ENCODE measurements at regions not wholly inside any gene's neighbourhood (a gene's known extent, or its start where the extent isn't known, plus 50 kb on each side); places are given as distances from the start of the nearest gene placed in this dataset.

DNA sequence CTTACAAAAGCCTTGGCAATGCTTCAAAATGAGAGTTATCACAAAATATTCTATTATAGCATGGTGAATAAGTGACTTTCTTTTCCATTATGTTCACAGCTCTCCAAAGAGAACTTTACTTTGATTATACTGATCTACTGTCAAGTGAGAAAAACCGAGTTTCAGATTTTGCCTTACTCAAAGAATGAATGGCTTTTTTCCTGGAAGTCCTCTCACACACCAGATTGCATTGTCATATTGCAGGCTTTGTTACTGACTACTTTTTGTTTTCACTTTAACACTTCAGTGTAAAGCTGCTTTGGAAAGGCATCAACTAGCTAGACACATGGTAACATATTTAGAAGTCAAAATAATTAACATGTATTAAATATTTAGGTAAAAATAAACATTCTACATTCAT is 765.2 kb upstream of the NUDT12 start:
- no peak overlapping the region for H3K9ac ChIP-seq
- no peak overlapping the region for H3K4me2 ChIP-seq
- CTCF ChIA-PET: no interaction called here
- H3K27ac ChIP-seq (ENCODE audit: low read depth in 2 of 2, low read length in 1 of 2): no peak overlapping the region
- WGBS (ENCODE audit: low lambda C conversion rate): 64% methylated on average over 1 of the region's 1 CpG
- H3K36me3 ChIP-seq (replicated peaks in 1 of 2; ENCODE audit: control insufficient read depth in 1 of 2, insufficient read depth in 2 of 2, low read length in 1 of 2): no peaks in the 10 kb centered on the region
- H3K9me3 ChIP-seq: no peaks in the 10 kb centered on the region
- H3K79me2 ChIP-seq (ENCODE audit: insufficient read depth): no peaks in the 10 kb centered on the region
- no peaks in the 10 kb centered on the region for H3K27me3 ChIP-seq (ENCODE audit: insufficient read depth)
- DNase-seq: no peak
- no peaks in the 10 kb centered on the region for H4K20me1 ChIP-seq (ENCODE audit: insufficient read depth)
- H3K9me2 ChIP-seq: peaks cover 4% of the 10 kb centered on the region; the same call in 1 of the 2 replicates
- POLR2A ChIA-PET: no interaction called here
- H3K4me1 ChIP-seq (ENCODE audit: control insufficient read depth in 1 of 2, insufficient read depth in 2 of 2, low read depth in 1 of 2, low read length in 1 of 2): no peaks in the 10 kb centered on the region; a peak in 1 of 4 replicates
- no peak for TF ChIP-seq GATA2 (CRISPR knock-in tag; IDR thresholded peaks at IDR 0.05)
- TF ChIP-seq TAF1 (IDR thresholded peaks at IDR 0.05; ENCODE audit: borderline replicate concordance, low read depth, low read length): no peak
- no peak for TF ChIP-seq RAD21 (IDR thresholded peaks at IDR 0.05; ENCODE audit: low read length)
- no peak for TF ChIP-seq EZH2phosphoT487 (IDR thresholded peaks at IDR 0.05; ENCODE audit: borderline replicate concordance, low read depth)
- TF ChIP-seq, protein P1, sequence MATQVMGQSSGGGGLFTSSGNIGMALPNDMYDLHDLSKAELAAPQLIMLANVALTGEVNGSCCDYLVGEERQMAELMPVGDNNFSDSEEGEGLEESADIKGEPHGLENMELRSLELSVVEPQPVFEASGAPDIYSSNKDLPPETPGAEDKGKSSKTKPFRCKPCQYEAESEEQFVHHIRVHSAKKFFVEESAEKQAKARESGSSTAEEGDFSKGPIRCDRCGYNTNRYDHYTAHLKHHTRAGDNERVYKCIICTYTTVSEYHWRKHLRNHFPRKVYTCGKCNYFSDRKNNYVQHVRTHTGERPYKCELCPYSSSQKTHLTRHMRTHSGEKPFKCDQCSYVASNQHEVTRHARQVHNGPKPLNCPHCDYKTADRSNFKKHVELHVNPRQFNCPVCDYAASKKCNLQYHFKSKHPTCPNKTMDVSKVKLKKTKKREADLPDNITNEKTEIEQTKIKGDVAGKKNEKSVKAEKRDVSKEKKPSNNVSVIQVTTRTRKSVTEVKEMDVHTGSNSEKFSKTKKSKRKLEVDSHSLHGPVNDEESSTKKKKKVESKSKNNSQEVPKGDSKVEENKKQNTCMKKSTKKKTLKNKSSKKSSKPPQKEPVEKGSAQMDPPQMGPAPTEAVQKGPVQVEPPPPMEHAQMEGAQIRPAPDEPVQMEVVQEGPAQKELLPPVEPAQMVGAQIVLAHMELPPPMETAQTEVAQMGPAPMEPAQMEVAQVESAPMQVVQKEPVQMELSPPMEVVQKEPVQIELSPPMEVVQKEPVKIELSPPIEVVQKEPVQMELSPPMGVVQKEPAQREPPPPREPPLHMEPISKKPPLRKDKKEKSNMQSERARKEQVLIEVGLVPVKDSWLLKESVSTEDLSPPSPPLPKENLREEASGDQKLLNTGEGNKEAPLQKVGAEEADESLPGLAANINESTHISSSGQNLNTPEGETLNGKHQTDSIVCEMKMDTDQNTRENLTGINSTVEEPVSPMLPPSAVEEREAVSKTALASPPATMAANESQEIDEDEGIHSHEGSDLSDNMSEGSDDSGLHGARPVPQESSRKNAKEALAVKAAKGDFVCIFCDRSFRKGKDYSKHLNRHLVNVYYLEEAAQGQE (IDR thresholded peaks at IDR 0.05; ENCODE audit: low read depth, low read length): no peak
- TF ChIP-seq EP300 (IDR thresholded peaks at IDR 0.05; ENCODE audit: borderline replicate concordance in 1 of 2, low read depth in 1 of 2, low read length in 1 of 2): no peak
- no peak for TF ChIP-seq POLR2AphosphoS5 (IDR thresholded peaks at IDR 0.05; ENCODE audit: low read depth, low read length)
- no peak for TF ChIP-seq MEF2A (IDR thresholded peaks at IDR 0.05; ENCODE audit: borderline replicate concordance, low read depth)
- no peak for TF ChIP-seq TCF12 (IDR thresholded peaks at IDR 0.05)
- TF ChIP-seq, protein P2, sequence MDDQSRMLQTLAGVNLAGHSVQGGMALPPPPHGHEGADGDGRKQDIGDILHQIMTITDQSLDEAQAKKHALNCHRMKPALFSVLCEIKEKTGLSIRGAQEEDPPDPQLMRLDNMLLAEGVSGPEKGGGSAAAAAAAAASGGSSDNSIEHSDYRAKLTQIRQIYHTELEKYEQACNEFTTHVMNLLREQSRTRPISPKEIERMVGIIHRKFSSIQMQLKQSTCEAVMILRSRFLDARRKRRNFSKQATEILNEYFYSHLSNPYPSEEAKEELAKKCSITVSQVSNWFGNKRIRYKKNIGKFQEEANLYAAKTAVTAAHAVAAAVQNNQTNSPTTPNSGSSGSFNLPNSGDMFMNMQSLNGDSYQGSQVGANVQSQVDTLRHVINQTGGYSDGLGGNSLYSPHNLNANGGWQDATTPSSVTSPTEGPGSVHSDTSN (IDR thresholded peaks at IDR 0.05): no peak
- no peak for TF ChIP-seq RCOR1 (IDR thresholded peaks at IDR 0.05; ENCODE audit: low read length)
- no peak for TF ChIP-seq JUND (IDR thresholded peaks at IDR 0.05)
- TF ChIP-seq MXI1 (IDR thresholded peaks at IDR 0.05; ENCODE audit: low read depth, low read length): no peak
- TF ChIP-seq, protein P3, sequence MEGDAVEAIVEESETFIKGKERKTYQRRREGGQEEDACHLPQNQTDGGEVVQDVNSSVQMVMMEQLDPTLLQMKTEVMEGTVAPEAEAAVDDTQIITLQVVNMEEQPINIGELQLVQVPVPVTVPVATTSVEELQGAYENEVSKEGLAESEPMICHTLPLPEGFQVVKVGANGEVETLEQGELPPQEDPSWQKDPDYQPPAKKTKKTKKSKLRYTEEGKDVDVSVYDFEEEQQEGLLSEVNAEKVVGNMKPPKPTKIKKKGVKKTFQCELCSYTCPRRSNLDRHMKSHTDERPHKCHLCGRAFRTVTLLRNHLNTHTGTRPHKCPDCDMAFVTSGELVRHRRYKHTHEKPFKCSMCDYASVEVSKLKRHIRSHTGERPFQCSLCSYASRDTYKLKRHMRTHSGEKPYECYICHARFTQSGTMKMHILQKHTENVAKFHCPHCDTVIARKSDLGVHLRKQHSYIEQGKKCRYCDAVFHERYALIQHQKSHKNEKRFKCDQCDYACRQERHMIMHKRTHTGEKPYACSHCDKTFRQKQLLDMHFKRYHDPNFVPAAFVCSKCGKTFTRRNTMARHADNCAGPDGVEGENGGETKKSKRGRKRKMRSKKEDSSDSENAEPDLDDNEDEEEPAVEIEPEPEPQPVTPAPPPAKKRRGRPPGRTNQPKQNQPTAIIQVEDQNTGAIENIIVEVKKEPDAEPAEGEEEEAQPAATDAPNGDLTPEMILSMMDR (IDR thresholded peaks at IDR 0.05): no peak
- no peak for TF ChIP-seq GABPA (IDR thresholded peaks at IDR 0.05; ENCODE audit: low read depth)
- TF ChIP-seq RFX5 (IDR thresholded peaks at IDR 0.05; ENCODE audit: low read length): no peak
- TF ChIP-seq FOXJ3 (CRISPR knock-in tag; IDR thresholded peaks at IDR 0.05): no peak
- H2AFZ ChIP-seq (ENCODE audit: low read depth): no peak overlapping the region
- peaks cover 3% of the 10 kb centered on the region for H3F3A ChIP-seq (replicated peaks; ENCODE audit: insufficient read depth)
- H3K4me3 ChIP-seq (ENCODE audit: low read depth in 2 of 2, low read length in 1 of 2): no peak overlapping the region
